HepG2 (cell line): ENCODE measurements at regions not wholly inside any gene's neighbourhood (a gene's known extent, or its start where the extent isn't known, plus 50 kb on each side); places are given as distances from the start of the nearest gene placed in this dataset.

Source experiments
- CERS6 ChIP-seq: sonication (generic); formaldehyde crosslinking; IDR thresholded peaks from 2 replicates; pipeline ENCODE4 v1.5.0; 2020; ENCODE audit warnings: missing genetic modification reagents
- HMG20B ChIP-seq: conservative IDR thresholded peaks from 2 replicates; pipeline ENCODE4 v1.6.1; 2016; ENCODE audit warnings: missing genetic modification reagents, missing compliant biosample characterization
- KLF13 ChIP-seq: sonication (generic); formaldehyde crosslinking; IDR thresholded peaks from 2 replicates; pipeline ENCODE4 v1.4.0; 2020; ENCODE audit warnings: mild to moderate bottlenecking, missing genetic modification reagents
- RAD21 ChIP-seq: fragments of 450-650 bp; formaldehyde crosslinking; IDR thresholded peaks from 2 replicates; pipeline ENCODE4 v1.5.0; 2020; ENCODE audit warnings: mild to moderate bottlenecking
- ZFP82 ChIP-seq: sonication (generic); formaldehyde crosslinking; IDR thresholded peaks from 2 replicates; pipeline ENCODE4 v1.5.1; 2020; ENCODE audit warnings: mild to moderate bottlenecking, missing genetic modification reagents, borderline replicate concordance
- ZNF274 ChIP-seq: sonication (generic); formaldehyde crosslinking; IDR thresholded peaks from 2 replicates; pipeline ENCODE4 v1.5.1; 2020; ENCODE audit warnings: mild to moderate bottlenecking, missing genetic modification reagents
- TF ChIP-seq, protein P1 (sequence below): sonication (generic); formaldehyde crosslinking; IDR thresholded peaks from 2 replicates; pipeline ENCODE4 v1.5.0; 2020; ENCODE audit warnings: mild to moderate bottlenecking, missing genetic modification reagents, moderate library complexity
- TF ChIP-seq, protein P2 (sequence below): sonication (generic); formaldehyde crosslinking; IDR thresholded peaks from 2 replicates; pipeline ENCODE4 v1.4.0; 2020; ENCODE audit warnings: missing genetic modification reagents

DNA sequence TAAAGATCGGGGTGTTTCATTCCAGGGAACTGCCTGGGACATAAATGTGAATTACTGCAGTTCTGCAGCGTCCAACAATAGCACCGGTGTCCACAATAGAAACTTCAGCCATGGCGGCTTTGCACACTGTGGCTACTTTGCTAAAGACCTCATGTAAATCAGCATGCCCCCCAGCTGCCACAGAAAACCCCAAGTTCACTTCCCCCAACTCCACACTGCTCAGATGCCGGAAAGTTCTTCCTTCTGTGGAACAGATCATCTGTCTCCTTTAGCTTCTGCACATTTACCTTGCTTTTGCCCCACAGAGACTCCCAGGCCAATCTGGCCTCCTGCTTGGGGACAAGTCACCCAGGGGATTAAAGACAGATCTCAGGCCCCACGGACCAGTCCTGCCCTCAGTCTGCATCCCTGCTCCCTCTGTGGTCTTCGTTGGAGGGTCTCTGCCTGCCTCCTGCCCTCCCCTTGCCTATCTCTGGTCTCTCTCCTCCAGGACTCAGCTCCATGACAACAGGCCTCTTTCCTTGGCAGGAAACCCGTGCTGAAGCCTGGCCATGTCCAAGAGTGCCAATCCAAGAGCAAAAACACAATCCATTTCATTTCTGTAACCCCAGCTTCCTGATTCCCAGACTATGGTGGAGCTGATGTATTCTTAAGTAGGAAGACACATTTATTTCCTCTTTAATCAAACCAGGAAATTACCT, 403.2 kb downstream of the RPS24 start:
- TF ChIP-seq KLF13 (no peak), CERS6 (CRISPR knock-in tag) (no peak), ZFP82 (CRISPR knock-in tag) (no peak), ZNF274 (CRISPR knock-in tag) (no peak), RAD21 (CRISPR knock-in tag) (no peak), HMG20B (no peak)
- TF ChIP-seq, protein P1, sequence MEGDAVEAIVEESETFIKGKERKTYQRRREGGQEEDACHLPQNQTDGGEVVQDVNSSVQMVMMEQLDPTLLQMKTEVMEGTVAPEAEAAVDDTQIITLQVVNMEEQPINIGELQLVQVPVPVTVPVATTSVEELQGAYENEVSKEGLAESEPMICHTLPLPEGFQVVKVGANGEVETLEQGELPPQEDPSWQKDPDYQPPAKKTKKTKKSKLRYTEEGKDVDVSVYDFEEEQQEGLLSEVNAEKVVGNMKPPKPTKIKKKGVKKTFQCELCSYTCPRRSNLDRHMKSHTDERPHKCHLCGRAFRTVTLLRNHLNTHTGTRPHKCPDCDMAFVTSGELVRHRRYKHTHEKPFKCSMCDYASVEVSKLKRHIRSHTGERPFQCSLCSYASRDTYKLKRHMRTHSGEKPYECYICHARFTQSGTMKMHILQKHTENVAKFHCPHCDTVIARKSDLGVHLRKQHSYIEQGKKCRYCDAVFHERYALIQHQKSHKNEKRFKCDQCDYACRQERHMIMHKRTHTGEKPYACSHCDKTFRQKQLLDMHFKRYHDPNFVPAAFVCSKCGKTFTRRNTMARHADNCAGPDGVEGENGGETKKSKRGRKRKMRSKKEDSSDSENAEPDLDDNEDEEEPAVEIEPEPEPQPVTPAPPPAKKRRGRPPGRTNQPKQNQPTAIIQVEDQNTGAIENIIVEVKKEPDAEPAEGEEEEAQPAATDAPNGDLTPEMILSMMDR (CRISPR knock-in tag): no peak
- TF ChIP-seq, protein P2, sequence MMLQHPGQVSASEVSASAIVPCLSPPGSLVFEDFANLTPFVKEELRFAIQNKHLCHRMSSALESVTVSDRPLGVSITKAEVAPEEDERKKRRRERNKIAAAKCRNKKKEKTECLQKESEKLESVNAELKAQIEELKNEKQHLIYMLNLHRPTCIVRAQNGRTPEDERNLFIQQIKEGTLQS: no peak
